Activated naive CD8-positive, alpha-beta T cell treated with anti-CD3 and anti-CD28 coated beads for 36 hours (primary cell): ENCODE measurements at regions not wholly inside any gene's neighbourhood (a gene's known extent, or its start where the extent isn't known, plus 50 kb on each side); places are given as distances from the start of the nearest gene placed in this dataset.

ENCODE experiments used
- DNase-seq: peaks from one replicate; pipeline ENCODE4 v3.0.0; 2021
- H3K27ac Mint-ChIP-seq: one replicate; pipeline ENCODE4 v1.8.0; 2022; ENCODE audit warnings: mild to moderate bottlenecking, moderate library complexity, mixed read lengths
- H3K27me3 Mint-ChIP-seq: one replicate; pipeline ENCODE4 v1.8.0; 2022; ENCODE audit warnings: mild to moderate bottlenecking, mixed read lengths
- H3K36me3 Mint-ChIP-seq: one replicate; pipeline ENCODE4 v1.8.0; 2021; ENCODE audit warnings: mild to moderate bottlenecking, mixed read lengths
- H3K4me1 Mint-ChIP-seq: one replicate; pipeline ENCODE4 v1.8.0; 2021; ENCODE audit warnings: mixed read lengths
- H3K4me3 Mint-ChIP-seq: one replicate; pipeline ENCODE4 v1.8.0; 2022; ENCODE audit warnings: mild to moderate bottlenecking, moderate library complexity, mixed read lengths
- H3K9me3 Mint-ChIP-seq: one replicate; pipeline ENCODE4 v1.8.0; 2022; ENCODE audit warnings: mixed read lengths

GRCh38 chr1:22376546-22376945 lies 75.1 kb upstream of the ZBTB40 start:
- no peak overlapping the region for H3K27ac Mint-ChIP-seq
- H3K4me1 Mint-ChIP-seq: no peaks in the 10 kb centered on the region
- peaks cover 13% of the 10 kb centered on the region for H3K27me3 Mint-ChIP-seq
- no peak overlapping the region for H3K4me3 Mint-ChIP-seq
- peaks cover 10% of the 10 kb centered on the region for H3K9me3 Mint-ChIP-seq
- no peaks in the 10 kb centered on the region for H3K36me3 Mint-ChIP-seq
- DNase-seq: no peak

- no peak for DNase-seq
- Mint-ChIP-seq H3K27ac (no peak overlapping the region), H3K9me3 (peaks cover 10% of the 10 kb centered on the region), H3K4me1 (no peaks in the 10 kb centered on the region), H3K27me3 (peaks cover 13% of the 10 kb centered on the region), H3K4me3 (no peak overlapping the region), H3K36me3 (no peaks in the 10 kb centered on the region)
Observed at GRCh38 chr1:22376976-22377375, 74.7 kb upstream of the ZBTB40 start.

GRCh38 chr1:22379566-22379965 lies 72.1 kb upstream of the ZBTB40 start:
- H3K27me3 Mint-ChIP-seq: peaks cover 24% of the 10 kb centered on the region
- no peaks in the 10 kb centered on the region for H3K4me1 Mint-ChIP-seq
- DNase-seq: no peak
- H3K27ac Mint-ChIP-seq: no peak overlapping the region
- no peaks in the 10 kb centered on the region for H3K9me3 Mint-ChIP-seq
- H3K36me3 Mint-ChIP-seq: no peaks in the 10 kb centered on the region
- H3K4me3 Mint-ChIP-seq: no peak overlapping the region

GRCh38 chr1:22380024-22380785 lies 71.4 kb upstream of the ZBTB40 start:
- DNase-seq: no peak
- Mint-ChIP-seq H3K27ac (no peak overlapping the region), H3K4me1 (no peaks in the 10 kb centered on the region), H3K4me3 (no peak overlapping the region), H3K9me3 (no peaks in the 10 kb centered on the region), H3K36me3 (no peaks in the 10 kb centered on the region), H3K27me3 (peaks cover 30% of the 10 kb centered on the region)

- DNase-seq: no peak
- Mint-ChIP-seq H3K4me3 (no peak overlapping the region), H3K36me3 (no peaks in the 10 kb centered on the region), H3K27ac (no peak overlapping the region), H3K27me3 (peaks cover 50% of the 10 kb centered on the region), H3K9me3 (no peaks in the 10 kb centered on the region), H3K4me1 (no peaks in the 10 kb centered on the region)
Observed at GRCh38 chr1:22383526-22384294, 67.9 kb upstream of the ZBTB40 start.

- DNase-seq: no peak
- H3K9me3 Mint-ChIP-seq: no peaks in the 10 kb centered on the region
- H3K36me3 Mint-ChIP-seq: no peaks in the 10 kb centered on the region
- peaks cover 56% of the 10 kb centered on the region for H3K27me3 Mint-ChIP-seq
- no peak overlapping the region for H3K27ac Mint-ChIP-seq
- H3K4me3 Mint-ChIP-seq: no peak overlapping the region
- no peaks in the 10 kb centered on the region for H3K4me1 Mint-ChIP-seq
Observed at GRCh38 chr1:22385537-22385936, 66.1 kb upstream of the ZBTB40 start.

GRCh38 chr1:22386774-22387173 lies 64.9 kb upstream of the ZBTB40 start:
- H3K27me3 Mint-ChIP-seq: peaks cover 54% of the 10 kb centered on the region
- no peaks in the 10 kb centered on the region for H3K36me3 Mint-ChIP-seq
- H3K4me1 Mint-ChIP-seq: no peaks in the 10 kb centered on the region
- DNase-seq: no peak
- H3K9me3 Mint-ChIP-seq: no peaks in the 10 kb centered on the region
- no peak overlapping the region for H3K4me3 Mint-ChIP-seq
- no peak overlapping the region for H3K27ac Mint-ChIP-seq

GRCh38 chr1:22387919-22388580 lies 63.6 kb upstream of the ZBTB40 start:
- H3K27me3 Mint-ChIP-seq: peaks cover 60% of the 10 kb centered on the region
- no peak for DNase-seq
- H3K27ac Mint-ChIP-seq: no peak overlapping the region
- no peaks in the 10 kb centered on the region for H3K9me3 Mint-ChIP-seq
- no peaks in the 10 kb centered on the region for H3K4me1 Mint-ChIP-seq
- no peaks in the 10 kb centered on the region for H3K36me3 Mint-ChIP-seq
- H3K4me3 Mint-ChIP-seq: no peak overlapping the region

GRCh38 chr1:22388671-22389450 lies 62.8 kb upstream of the ZBTB40 start:
- Mint-ChIP-seq H3K27ac (no peak overlapping the region), H3K9me3 (no peaks in the 10 kb centered on the region), H3K27me3 (peaks cover 60% of the 10 kb centered on the region), H3K4me1 (no peaks in the 10 kb centered on the region), H3K36me3 (no peaks in the 10 kb centered on the region), H3K4me3 (no peak overlapping the region)
- DNase-seq: no peak

- no peak overlapping the region for H3K27ac Mint-ChIP-seq
- peaks cover 72% of the 10 kb centered on the region for H3K27me3 Mint-ChIP-seq
- no peaks in the 10 kb centered on the region for H3K36me3 Mint-ChIP-seq
- H3K4me1 Mint-ChIP-seq: peaks cover 12% of the 10 kb centered on the region
- no peak overlapping the region for H3K4me3 Mint-ChIP-seq
- H3K9me3 Mint-ChIP-seq: no peaks in the 10 kb centered on the region
- no peak for DNase-seq
Observed at GRCh38 chr1:22393587-22393986, 58.1 kb upstream of the ZBTB40 start.

GRCh38 chr1:22398656-22399420 lies 52.8 kb upstream of the ZBTB40 start:
- no peaks in the 10 kb centered on the region for H3K36me3 Mint-ChIP-seq
- H3K4me3 Mint-ChIP-seq: no peak overlapping the region
- H3K27ac Mint-ChIP-seq: no peak overlapping the region
- no peak for DNase-seq
- H3K27me3 Mint-ChIP-seq: peaks cover 85% of the 10 kb centered on the region
- H3K9me3 Mint-ChIP-seq: no peaks in the 10 kb centered on the region
- H3K4me1 Mint-ChIP-seq: peaks cover 22% of the 10 kb centered on the region

- Mint-ChIP-seq H3K4me1 (peaks cover 22% of the 10 kb centered on the region), H3K36me3 (no peaks in the 10 kb centered on the region), H3K9me3 (no peaks in the 10 kb centered on the region), H3K4me3 (no peak overlapping the region), H3K27ac (no peak overlapping the region), H3K27me3 (peaks cover 87% of the 10 kb centered on the region)
- DNase-seq: no peak
Observed at GRCh38 chr1:22399421-22400091, 52.1 kb upstream of the ZBTB40 start.
